ENCODE measurements at regions not wholly inside any gene's neighbourhood (a gene's known extent, or its start where the extent isn't known, plus 50 kb on each side); places are given as distances from the start of the nearest gene placed in this dataset.
A peak's percentile ranks its signal among the peaks of the same experiment; 100 is the strongest.
"Not testable (repeated sequence)": the region's sequence is repeated elsewhere in the genome, so short reads cannot be mapped to it uniquely, and the experiment has no call there.

- DNase-seq, result no peak
Observed at GRCh38 chr13:65592731-65593130, 1637.4 kb downstream of the PCDH9 start.

GRCh38 chr13:65585346-65585745, 1644.8 kb downstream of the PCDH9 start:
- no peak for DNase-seq

- no peak for DNase-seq
Observed at GRCh38 chr13:65584126-65584525, 1646.0 kb downstream of the PCDH9 start.

GRCh38 chr13:65582160-65582559, 1648.0 kb downstream of the PCDH9 start:
- DNase-seq, result no peak

GRCh38 chr13:65564561-65564960, 1665.6 kb downstream of the PCDH9 start:
- DNase-seq, result not testable (repeated sequence)

- no peak for DNase-seq
Observed at GRCh38 chr13:65562305-65562704, 1667.8 kb downstream of the PCDH9 start.

GRCh38 chr13:65560936-65561335, 1669.2 kb downstream of the PCDH9 start:
- DNase-seq, result no peak

GRCh38 chr13:65555962-65556361, 1674.2 kb downstream of the PCDH9 start:
- DNase-seq, result peak in 1 of 2 experiments; percentile 54

- DNase-seq, result no peak
Observed at GRCh38 chr13:65553096-65553727, 1676.9 kb downstream of the PCDH9 start.

- no peak for DNase-seq
Observed at GRCh38 chr13:65551208-65551607, 1678.9 kb downstream of the PCDH9 start.

GRCh38 chr13:65540175-65540574, 1690.0 kb downstream of the PCDH9 start:
- DNase-seq, result no peak

- DNase-seq, result no peak
Observed at GRCh38 chr13:65535370-65535769, 1694.8 kb downstream of the PCDH9 start.

- no peak for DNase-seq
Observed at GRCh38 chr13:65532231-65532630, 1697.9 kb downstream of the PCDH9 start.

- DNase-seq, result no peak
Observed at GRCh38 chr13:65530688-65531087, 1699.4 kb downstream of the PCDH9 start.

- no peak for DNase-seq
Observed at GRCh38 chr13:65529541-65529940, 1700.6 kb downstream of the PCDH9 start.

GRCh38 chr13:65508745-65509144, 1721.4 kb downstream of the PCDH9 start:
- no peak for DNase-seq

GRCh38 chr13:65508338-65508737, 1721.8 kb downstream of the PCDH9 start:
- DNase-seq, result no peak

- no peak for DNase-seq
Observed at GRCh38 chr13:65505941-65506340, 1724.2 kb downstream of the PCDH9 start.

- DNase-seq, result no peak
Observed at GRCh38 chr13:65504213-65504612, 1725.9 kb downstream of the PCDH9 start.

- DNase-seq, result no peak
Observed at GRCh38 chr13:65500481-65500880, 1729.7 kb downstream of the PCDH9 start.

GRCh38 chr13:65499256-65499655, 1730.9 kb downstream of the PCDH9 start:
- DNase-seq, result no peak

- DNase-seq, result no peak
Observed at GRCh38 chr13:65497265-65497664, 1732.9 kb downstream of the PCDH9 start.

GRCh38 chr13:65490725-65491124, 1739.4 kb downstream of the PCDH9 start:
- not testable (repeated sequence) for DNase-seq

GRCh38 chr13:65488606-65489005, 1741.5 kb downstream of the PCDH9 start:
- DNase-seq, result no peak

- no peak for DNase-seq
Observed at GRCh38 chr13:65479692-65480091, 1750.4 kb downstream of the PCDH9 start.

Data from NCI-H446 (cell line).